HT1080 (cell line): ENCODE measurements at regions not wholly inside any gene's neighbourhood (a gene's known extent, or its start where the extent isn't known, plus 50 kb on each side); places are given as distances from the start of the nearest gene placed in this dataset.

Experiments used
- DNase-seq: peaks from one replicate; pipeline ENCODE4 v3.0.0-alpha.2; 2015; ENCODE audit warnings: low read depth

- no peak for DNase-seq
Observed at GRCh38 chrX:118167361-118167760, 50.8 kb upstream of the KLHL13 start.

GRCh38 chrX:118171356-118171755 is 54.7 kb upstream of the KLHL13 start:
- DNase-seq = no peak

- DNase-seq = no peak
Observed at GRCh38 chrX:118174516-118175098, 58.0 kb upstream of the KLHL13 start.

- DNase-seq = no peak
Observed at GRCh38 chrX:118177708-118178107, 61.1 kb upstream of the KLHL13 start.

- DNase-seq = no peak
Observed at GRCh38 chrX:118178450-118178849, 61.8 kb upstream of the KLHL13 start.

- no peak for DNase-seq
Observed at GRCh38 chrX:118179161-118179560, 62.6 kb upstream of the KLHL13 start.

GRCh38 chrX:118179718-118180117 is 63.1 kb upstream of the KLHL13 start:
- no peak for DNase-seq

- peak; percentile 80 for DNase-seq
Observed at GRCh38 chrX:118181030-118181429, 64.4 kb upstream of the KLHL13 start.

- no peak for DNase-seq
Observed at GRCh38 chrX:118182025-118182424, 65.4 kb upstream of the KLHL13 start.

- DNase-seq = no peak
Observed at GRCh38 chrX:118182681-118183080, 66.1 kb upstream of the KLHL13 start.

GRCh38 chrX:118183606-118184005 is 67.0 kb upstream of the KLHL13 start:
- no peak for DNase-seq

- no peak for DNase-seq
Observed at GRCh38 chrX:118187100-118187499, 70.5 kb upstream of the KLHL13 start.

- DNase-seq = no peak
Observed at GRCh38 chrX:118189000-118189399, 72.4 kb upstream of the KLHL13 start.

GRCh38 chrX:118189628-118190027 is 73.0 kb upstream of the KLHL13 start:
- no peak for DNase-seq

GRCh38 chrX:118197730-118198129 is 81.1 kb upstream of the KLHL13 start:
- DNase-seq = no peak

GRCh38 chrX:118198577-118198976 is 82.0 kb upstream of the KLHL13 start:
- DNase-seq = no peak

- DNase-seq = no peak
Observed at GRCh38 chrX:118199997-118200396, 83.4 kb upstream of the KLHL13 start.

GRCh38 chrX:118205421-118206395 is 89.1 kb upstream of the KLHL13 start:
- DNase-seq = no peak

GRCh38 chrX:118207831-118208453 is 91.3 kb upstream of the KLHL13 start:
- DNase-seq = no peak

GRCh38 chrX:118208481-118208880 is 91.9 kb upstream of the KLHL13 start:
- DNase-seq = no peak

- DNase-seq = no peak
Observed at GRCh38 chrX:118211891-118212816, 95.5 kb upstream of the KLHL13 start.
